Lower lobe of right lung (tissue), 2 donors: ENCODE measurements at regions not wholly inside any gene's neighbourhood (a gene's known extent, or its start where the extent isn't known, plus 50 kb on each side); places are given as distances from the start of the nearest gene placed in this dataset.

Source experiments
- ATAC-seq, 2 donors: fragments of 200-7000 bp; cut with Tn5 transposase; one replicate each; pipeline ENCODE4 v1.9.1; 2020 to 2022; ENCODE audit warnings: mild to moderate bottlenecking in 2 of 2, moderate library complexity in 2 of 2
- DNase-seq: peaks from one replicate; pipeline ENCODE4 v3.0.0-alpha.2; 2020
- H3K27ac ChIP-seq: fragments of 200-600 bp; one replicate; pipeline ENCODE4 v1.8.0; 2022
- H3K27me3 ChIP-seq: fragments of 200-600 bp; one replicate; pipeline ENCODE4 v1.8.0; 2022; ENCODE audit warnings: low read depth
- H3K36me3 ChIP-seq: fragments of 200-600 bp; one replicate; pipeline ENCODE4 v1.8.0; 2022; ENCODE audit warnings: mild to moderate bottlenecking
- H3K4me1 ChIP-seq: fragments of 200-600 bp; one replicate; pipeline ENCODE4 v1.8.0; 2022
- H3K4me3 ChIP-seq: fragments of 200-600 bp; one replicate; pipeline ENCODE4 v1.8.0; 2022; ENCODE audit warnings: mild to moderate bottlenecking
- H3K9me3 ChIP-seq: fragments of 200-600 bp; one replicate; pipeline ENCODE4 v1.8.0; 2022
- CTCF ChIP-seq: fragments of 200-600 bp; IDR thresholded peaks from one replicate; pipeline ENCODE4 v1.8.0; 2022; ENCODE audit warnings: antibody characterized with exemption, mild to moderate bottlenecking
- intact Hi-C: fragments of 100-400 bp; cut with DNase I; formaldehyde crosslinking; loops from one replicate; pipeline ENCODE4 v1.11.0; 2022
- donor health status: DM: no; HTN: yes; CAD: no; lungs with severe emphysema.

- no peak overlapping the region for H3K27ac ChIP-seq
- no peaks in the 10 kb centered on the region for H3K36me3 ChIP-seq
- H3K9me3 ChIP-seq, result no peaks in the 10 kb centered on the region
- H3K4me1 ChIP-seq, result no peaks in the 10 kb centered on the region
- ATAC-seq (no peak), DNase-seq (no peak)
- H3K4me3 ChIP-seq, result no peak overlapping the region
- no peaks in the 10 kb centered on the region for H3K27me3 ChIP-seq
- no peak for TF ChIP-seq CTCF
- intact Hi-C loops, result no loop called here
These were observed 307.1 kb downstream of the TLE1 start for GRCh38 chr9:81382281-81382680.

- Histone ChIP-seq H3K4me3 (no peak overlapping the region), H3K4me1 (no peaks in the 10 kb centered on the region), H3K36me3 (no peaks in the 10 kb centered on the region), H3K9me3 (no peaks in the 10 kb centered on the region), H3K27me3 (no peaks in the 10 kb centered on the region), H3K27ac (no peak overlapping the region)
- intact Hi-C loops, result no loop called here
- ATAC-seq, result no peak
- TF ChIP-seq CTCF, result no peak
- DNase-seq, result no peak
These were observed 307.7 kb downstream of the TLE1 start for GRCh38 chr9:81381694-81382093.

GRCh38 chr9:81380504-81381359 lies 308.6 kb downstream of the TLE1 start:
- H3K27ac ChIP-seq, result no peak overlapping the region
- no peaks in the 10 kb centered on the region for H3K27me3 ChIP-seq
- TF ChIP-seq CTCF, result no peak
- intact Hi-C loops, result no loop called here
- no peak overlapping the region for H3K4me3 ChIP-seq
- no peaks in the 10 kb centered on the region for H3K36me3 ChIP-seq
- peaks cover under 1% of the 10 kb centered on the region for H3K4me1 ChIP-seq
- ATAC-seq, result no peak
- no peaks in the 10 kb centered on the region for H3K9me3 ChIP-seq
- no peak for DNase-seq

GRCh38 chr9:81379655-81380054 lies 309.7 kb downstream of the TLE1 start:
- no peaks in the 10 kb centered on the region for H3K27me3 ChIP-seq
- DNase-seq (no peak), ATAC-seq (no peak)
- H3K9me3 ChIP-seq, result no peaks in the 10 kb centered on the region
- no peak overlapping the region for H3K27ac ChIP-seq
- no peaks in the 10 kb centered on the region for H3K36me3 ChIP-seq
- no peak overlapping the region for H3K4me3 ChIP-seq
- TF ChIP-seq CTCF, result no peak
- intact Hi-C loops, result no loop called here
- peaks cover 8% of the 10 kb centered on the region for H3K4me1 ChIP-seq

GRCh38 chr9:81377921-81378320 lies 311.4 kb downstream of the TLE1 start:
- peaks cover 8% of the 10 kb centered on the region for H3K4me1 ChIP-seq
- TF ChIP-seq CTCF, result no peak
- H3K4me3 ChIP-seq, result no peak overlapping the region
- DNase-seq, result no peak
- intact Hi-C loops, result no loop called here
- ATAC-seq, result no peak
- H3K36me3 ChIP-seq, result no peaks in the 10 kb centered on the region
- no peak overlapping the region for H3K27ac ChIP-seq
- H3K27me3 ChIP-seq, result no peaks in the 10 kb centered on the region
- no peaks in the 10 kb centered on the region for H3K9me3 ChIP-seq
